ENCODE measurements at regions not wholly inside any gene's neighbourhood (a gene's known extent, or its start where the extent isn't known, plus 50 kb on each side); places are given as distances from the start of the nearest gene placed in this dataset.

- no peak for TF ChIP-seq CTCF (IDR thresholded peaks at IDR 0.05)
- no peak for TF ChIP-seq POLR2A (IDR thresholded peaks at IDR 0.05)
Observed at GRCh38 chr7:4343272-4344247, 338.5 kb upstream of the FOXK1 start.
